ENCODE measurements at regions not wholly inside any gene's neighbourhood (a gene's known extent, or its start where the extent isn't known, plus 50 kb on each side); places are given as distances from the start of the nearest gene placed in this dataset.

GRCh38 chr13:33908116-33908515 lies 90.2 kb downstream of the RFC3 start:
- ChIA-PET POLR2A (no interaction called here), CTCF (no interaction called here)
- Mint-ChIP-seq H3K36me3 (ENCODE audit: low read depth) (no peaks in the 10 kb centered on the region), H3K4me1 (ENCODE audit: low read depth) (no peaks in the 10 kb centered on the region), H3K9me3 (peaks cover under 1% of the 10 kb centered on the region), H3K4me3 (no peak overlapping the region), H3K27me3 (no peaks in the 10 kb centered on the region), H3K27ac (no peak overlapping the region)
- no peak for TF ChIP-seq CTCF (IDR thresholded peaks at IDR 0.05)
- Histone ChIP-seq H3K4me3 (ENCODE audit: low read length) (no peak overlapping the region), H3K27me3 (ENCODE audit: control insufficient read depth in 1 of 2, insufficient read depth in 2 of 2, low read length in 2 of 2) (no peaks in the 10 kb centered on the region), H3K27ac (ENCODE audit: low read depth in 1 of 2, low read length in 2 of 2) (no peak overlapping the region), H3K4me1 (ENCODE audit: insufficient read depth, low read length) (no peaks in the 10 kb centered on the region), H3K9me3 (ENCODE audit: control insufficient read depth in 1 of 2, insufficient read depth in 1 of 2, low read length in 2 of 2) (no peaks in the 10 kb centered on the region), H3K36me3 (ENCODE audit: insufficient read depth, low read length) (no peaks in the 10 kb centered on the region)
- ATAC-seq (ENCODE audit: poor library complexity) (no peak), DNase-seq (no peak)
- intact Hi-C loops (cut with DNase I, micrococcal nuclease): no loop called here

- Mint-ChIP-seq H3K4me1 (ENCODE audit: low read depth) (no peaks in the 10 kb centered on the region), H3K9me3 (no peaks in the 10 kb centered on the region), H3K27ac (no peak overlapping the region), H3K4me3 (no peak overlapping the region), H3K36me3 (ENCODE audit: low read depth) (no peaks in the 10 kb centered on the region), H3K27me3 (no peaks in the 10 kb centered on the region)
- ChIA-PET CTCF (no interaction called here), POLR2A (no interaction called here)
- Histone ChIP-seq H3K27me3 (ENCODE audit: control insufficient read depth in 1 of 2, insufficient read depth in 2 of 2, low read length in 2 of 2) (no peaks in the 10 kb centered on the region), H3K4me1 (ENCODE audit: insufficient read depth, low read length) (no peaks in the 10 kb centered on the region), H3K4me3 (ENCODE audit: low read length) (no peak overlapping the region), H3K36me3 (ENCODE audit: insufficient read depth, low read length) (no peaks in the 10 kb centered on the region), H3K27ac (ENCODE audit: low read depth in 1 of 2, low read length in 2 of 2) (no peak overlapping the region), H3K9me3 (ENCODE audit: control insufficient read depth in 1 of 2, insufficient read depth in 1 of 2, low read length in 2 of 2) (no peaks in the 10 kb centered on the region)
- no peak for ATAC-seq (ENCODE audit: poor library complexity)
- DNase-seq: no peak
- no peak for TF ChIP-seq CTCF (IDR thresholded peaks at IDR 0.05)
- intact Hi-C loops (cut with DNase I, micrococcal nuclease): no loop called here
Measured at GRCh38 chr13:33910255-33910654, 92.3 kb downstream of the RFC3 start.

GRCh38 chr13:33911521-33911920 lies 93.6 kb downstream of the RFC3 start:
- ATAC-seq (ENCODE audit: poor library complexity) (no peak), DNase-seq (no peak)
- ChIA-PET CTCF (interaction anchor here (1.2 kb wide), 1 partner anchor 9 kb away, joined by 3 read pairs; no protein-coding TSS in a partner anchor), POLR2A (no interaction called here)
- H3K27ac ChIP-seq (ENCODE audit: low read depth in 1 of 2, low read length in 2 of 2): no peak overlapping the region
- Mint-ChIP-seq H3K4me1 (ENCODE audit: low read depth) (no peaks in the 10 kb centered on the region), H3K27me3 (no peaks in the 10 kb centered on the region), H3K36me3 (ENCODE audit: low read depth) (no peaks in the 10 kb centered on the region), H3K27ac (no peak overlapping the region), H3K9me3 (no peaks in the 10 kb centered on the region), H3K4me3 (no peak overlapping the region)
- H3K36me3 ChIP-seq (ENCODE audit: insufficient read depth, low read length): no peaks in the 10 kb centered on the region
- H3K27me3 ChIP-seq (ENCODE audit: control insufficient read depth in 1 of 2, insufficient read depth in 2 of 2, low read length in 2 of 2): no peaks in the 10 kb centered on the region
- TF ChIP-seq CTCF (IDR thresholded peaks at IDR 0.05): no peak
- H3K4me1 ChIP-seq (ENCODE audit: insufficient read depth, low read length): no peaks in the 10 kb centered on the region
- intact Hi-C loops (cut with DNase I, micrococcal nuclease): no loop called here
- no peak overlapping the region for H3K4me3 ChIP-seq (ENCODE audit: low read length)
- H3K9me3 ChIP-seq (ENCODE audit: control insufficient read depth in 1 of 2, insufficient read depth in 1 of 2, low read length in 2 of 2): no peaks in the 10 kb centered on the region
